Omental fat pad (tissue), 3 donors: ENCODE measurements at regions not wholly inside any gene's neighbourhood (a gene's known extent, or its start where the extent isn't known, plus 50 kb on each side); places are given as distances from the start of the nearest gene placed in this dataset.

Source experiments
- ATAC-seq: fragments of 150-250 bp; one replicate; pipeline ENCODE4 v1.9.1; 2016; ENCODE audit warnings: mild to moderate bottlenecking, moderate library complexity; ENCODE audit not compliant: low FRiP score
- DNase-seq: peaks from one replicate; pipeline ENCODE4 v3.0.0-alpha.2; 2019; ENCODE audit warnings: low spot score
- TF ChIP-seq, protein P1 (sequence below), 3 donors: fragments of 450-650 bp; IDR thresholded peaks; one replicate each; pipeline ENCODE4 v1.5.1; 2016 to 2017; ENCODE audit warnings: antibody characterized with exemption in 3 of 3, mild to moderate bottlenecking in 3 of 3, moderate library complexity in 2 of 3

DNA sequence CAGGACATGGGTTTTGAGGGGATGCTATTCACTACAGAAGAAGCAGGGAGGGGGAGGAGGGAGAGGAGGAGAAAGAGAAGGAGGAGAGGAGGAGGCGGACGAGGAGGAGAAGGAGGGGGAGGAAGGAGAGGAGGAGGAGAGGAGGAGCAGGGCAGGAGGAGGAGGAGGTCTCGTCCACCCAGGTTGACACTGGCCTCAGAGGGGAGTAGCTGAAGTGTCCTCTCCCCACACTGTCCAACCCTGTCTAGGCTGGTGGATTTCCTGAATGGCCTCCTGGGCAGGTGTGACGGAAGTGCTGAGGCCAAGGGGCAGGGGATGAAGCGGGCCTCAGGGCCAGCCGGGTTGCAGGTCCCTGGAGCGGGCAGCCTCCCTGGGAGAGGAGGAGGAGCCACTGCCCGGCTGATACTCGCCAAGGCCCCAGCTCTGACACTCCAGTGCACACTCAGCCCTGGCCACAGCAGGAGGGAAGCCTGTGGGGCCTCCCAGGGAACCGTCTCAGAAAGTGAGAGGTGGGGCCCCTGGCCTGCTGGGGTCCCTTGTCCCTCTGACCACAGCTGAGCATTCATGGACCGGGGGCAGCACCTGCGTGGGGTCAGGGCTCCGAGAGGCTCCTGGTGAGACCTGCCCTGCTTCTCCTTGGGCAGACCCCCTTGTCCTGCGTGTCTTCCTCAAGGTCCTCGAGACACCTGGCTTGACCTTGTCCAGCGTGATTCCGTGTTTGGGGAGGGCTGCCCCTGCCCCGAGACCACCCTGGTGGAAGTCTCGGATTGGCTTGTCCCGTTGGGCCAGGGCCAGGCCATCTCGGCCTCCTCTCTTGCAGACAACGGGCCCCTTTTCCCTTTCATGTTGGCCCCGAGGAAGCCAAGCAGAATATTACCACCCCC lies 200.6 kb upstream of the CIBAR2 start:
- TF ChIP-seq, protein P1, sequence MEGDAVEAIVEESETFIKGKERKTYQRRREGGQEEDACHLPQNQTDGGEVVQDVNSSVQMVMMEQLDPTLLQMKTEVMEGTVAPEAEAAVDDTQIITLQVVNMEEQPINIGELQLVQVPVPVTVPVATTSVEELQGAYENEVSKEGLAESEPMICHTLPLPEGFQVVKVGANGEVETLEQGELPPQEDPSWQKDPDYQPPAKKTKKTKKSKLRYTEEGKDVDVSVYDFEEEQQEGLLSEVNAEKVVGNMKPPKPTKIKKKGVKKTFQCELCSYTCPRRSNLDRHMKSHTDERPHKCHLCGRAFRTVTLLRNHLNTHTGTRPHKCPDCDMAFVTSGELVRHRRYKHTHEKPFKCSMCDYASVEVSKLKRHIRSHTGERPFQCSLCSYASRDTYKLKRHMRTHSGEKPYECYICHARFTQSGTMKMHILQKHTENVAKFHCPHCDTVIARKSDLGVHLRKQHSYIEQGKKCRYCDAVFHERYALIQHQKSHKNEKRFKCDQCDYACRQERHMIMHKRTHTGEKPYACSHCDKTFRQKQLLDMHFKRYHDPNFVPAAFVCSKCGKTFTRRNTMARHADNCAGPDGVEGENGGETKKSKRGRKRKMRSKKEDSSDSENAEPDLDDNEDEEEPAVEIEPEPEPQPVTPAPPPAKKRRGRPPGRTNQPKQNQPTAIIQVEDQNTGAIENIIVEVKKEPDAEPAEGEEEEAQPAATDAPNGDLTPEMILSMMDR (IDR thresholded peaks at IDR 0.05) = no peak
- DNase-seq = no peak
- no peak for ATAC-seq

DNA sequence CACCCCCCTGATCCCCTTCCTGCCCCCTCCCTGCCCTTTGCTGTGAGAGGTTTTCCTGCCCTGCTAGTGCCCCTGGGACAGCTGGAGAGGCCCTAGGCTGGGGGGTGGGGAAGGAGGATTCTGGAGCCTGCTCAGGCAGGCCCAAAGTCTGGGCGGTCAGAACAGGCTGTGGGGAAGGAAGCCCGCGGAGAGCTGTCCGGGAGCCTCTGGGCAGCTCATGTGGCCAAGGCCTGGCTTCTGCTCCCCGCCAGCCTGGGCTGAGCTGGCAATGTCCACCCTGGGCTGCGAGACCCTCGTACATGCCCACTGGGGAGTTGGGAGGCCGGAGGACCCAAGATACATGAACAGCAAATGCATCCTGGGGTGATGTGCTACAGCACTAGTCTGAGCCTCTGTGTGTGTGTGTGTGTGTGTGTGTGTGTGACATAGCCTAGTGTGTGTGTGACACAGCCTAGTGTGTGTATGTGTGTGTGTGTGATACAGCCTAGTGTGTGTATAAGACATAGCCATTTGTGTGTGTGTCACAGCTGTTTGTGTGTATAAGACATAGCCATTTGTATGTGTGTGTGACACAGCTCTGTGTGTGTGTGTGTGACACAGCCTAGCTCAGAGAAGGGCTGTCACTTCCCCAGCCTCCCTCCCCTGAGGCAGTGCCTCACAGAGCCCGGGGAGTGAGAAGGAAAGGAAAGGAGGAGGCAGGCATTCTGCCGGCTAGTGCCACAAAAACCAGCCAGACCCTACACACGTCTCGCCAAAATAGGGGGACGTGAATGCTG lies 201.4 kb upstream of the CIBAR2 start:
- ATAC-seq = no peak
- no peak for DNase-seq
- TF ChIP-seq, protein P1 (IDR thresholded peaks at IDR 0.05) = no peak

DNA sequence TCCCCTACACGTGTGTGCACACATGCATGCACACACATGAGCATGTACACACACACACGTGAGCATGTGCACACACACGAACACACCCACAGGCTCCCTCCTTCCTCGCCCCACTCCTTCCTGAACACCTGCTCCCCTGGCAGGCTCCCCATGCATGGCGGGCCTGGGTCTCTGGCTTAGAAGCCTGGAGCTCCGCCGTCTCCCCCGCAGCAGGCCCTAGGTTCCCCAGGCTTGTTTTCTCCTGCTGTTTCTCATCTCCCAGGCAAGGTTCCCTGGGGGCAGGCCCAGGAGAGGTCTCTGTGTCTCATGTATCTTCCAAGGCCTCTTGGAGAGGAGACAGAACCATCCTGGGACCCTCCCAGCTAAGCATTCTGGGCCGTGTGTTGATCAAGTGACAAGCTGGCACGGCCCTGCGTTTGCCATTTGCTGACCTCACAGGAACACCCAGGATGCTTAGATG lies 202.3 kb upstream of the CIBAR2 start:
- ATAC-seq (no peak), DNase-seq (no peak)
- TF ChIP-seq, protein P1 (IDR thresholded peaks at IDR 0.05) = no peak

DNA sequence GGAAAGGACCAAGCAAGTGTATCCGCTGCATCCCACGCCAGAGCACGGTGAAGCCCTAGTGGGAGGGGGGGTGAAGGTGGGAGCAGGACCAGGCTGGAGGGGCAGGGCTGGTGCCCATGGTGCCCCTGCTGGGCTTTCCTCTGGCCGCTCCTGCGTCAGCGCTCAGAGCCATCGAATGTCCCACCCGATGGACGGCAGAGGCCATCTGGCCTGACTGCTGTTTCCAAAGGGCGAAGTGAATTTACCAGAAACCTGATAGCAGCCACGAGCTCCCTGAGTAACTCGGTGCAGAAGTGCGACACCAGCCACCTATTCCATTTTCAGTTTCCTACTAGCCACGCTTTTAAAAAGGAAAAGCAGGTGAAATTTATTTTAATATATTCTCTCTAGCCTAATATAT lies 203.6 kb upstream of the CIBAR2 start:
- TF ChIP-seq, protein P1 (IDR thresholded peaks at IDR 0.05) = no peak
- DNase-seq = no peak
- ATAC-seq = no peak

DNA sequence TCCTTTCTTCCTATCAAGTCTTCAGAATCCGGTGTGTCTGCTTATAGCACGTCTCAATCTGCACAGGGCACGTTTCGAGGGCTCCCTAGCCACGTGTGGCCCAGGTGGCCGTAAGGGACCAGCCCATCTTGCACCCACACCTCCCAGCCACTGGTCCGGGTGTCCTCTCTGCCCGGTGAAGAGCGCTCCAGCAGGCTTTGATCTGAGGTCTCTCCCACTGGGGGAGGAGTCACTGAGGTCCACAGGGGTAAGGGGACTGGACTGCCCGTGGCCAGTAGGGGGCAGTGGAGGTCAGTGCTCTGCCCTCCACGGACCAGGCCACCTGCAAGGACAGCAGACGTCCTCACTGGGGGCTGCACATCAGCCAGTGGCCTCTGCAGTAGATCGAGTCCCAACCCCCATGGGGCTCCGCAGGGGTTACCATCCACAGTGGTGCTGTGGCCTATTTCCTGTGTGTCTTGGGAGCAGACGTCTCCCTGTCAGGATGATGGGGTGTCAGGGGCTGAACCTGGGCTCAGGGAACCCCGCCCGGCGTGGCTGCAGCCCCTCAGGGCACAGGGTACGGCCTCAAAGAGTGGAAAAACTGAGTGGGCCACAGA lies 204.1 kb upstream of the CIBAR2 start:
- DNase-seq (no peak), ATAC-seq (peak; percentile 53)
- TF ChIP-seq, protein P1 (IDR thresholded peaks at IDR 0.05) = peak in 1 of 3 donors; percentile 29

DNA sequence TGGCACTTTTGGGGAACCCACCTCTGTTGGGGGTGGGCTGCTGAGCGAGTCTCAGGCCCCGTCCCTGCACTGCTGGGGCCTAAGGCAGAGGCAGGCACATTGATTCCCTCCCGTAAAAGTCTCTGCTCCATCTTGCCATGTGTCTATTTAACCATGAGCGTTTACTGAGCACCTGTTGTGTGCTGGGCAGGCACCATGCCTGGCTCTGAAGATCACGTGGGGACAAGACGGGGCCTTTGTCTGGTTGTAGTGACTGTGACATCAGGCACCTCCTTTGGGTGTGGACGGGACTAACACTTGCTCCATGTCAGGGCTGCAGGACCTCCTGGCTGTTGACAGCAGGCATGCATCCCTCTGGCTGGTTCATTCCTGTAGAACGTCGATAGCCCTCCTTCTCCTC lies 204.7 kb upstream of the CIBAR2 start:
- ATAC-seq (no peak), DNase-seq (no peak)
- TF ChIP-seq, protein P1 (IDR thresholded peaks at IDR 0.05) = no peak
